HCT116 (cell line): ENCODE measurements at regions not wholly inside any gene's neighbourhood (a gene's known extent, or its start where the extent isn't known, plus 50 kb on each side); places are given as distances from the start of the nearest gene placed in this dataset.

ENCODE experiments used
- ATAC-seq: fragments of 200-7000 bp; cut with Tn5 transposase; 2 replicates; pipeline ENCODE4 v1.9.1; 2020; ENCODE audit warnings: mild to moderate bottlenecking, moderate library complexity
- BruUV-seq: library from RNA; stranded (reverse); fragments of 400-500 nt; replicated peaks from 2 replicates; lab custom pipeline; 2021; lab: Mats Ljungman, UMichigan
- CTCF ChIA-PET: fragments of 300-600 bp; sonication (Branson Sonifier 250); formaldehyde crosslinking; loops from one replicate; lab custom pipeline; 2021; ENCODE audit warnings: antibody characterized with exemption; lab: Charles Lee
- POLR2A ChIA-PET: fragments of 300-600, 350-600 bp; sonication (Branson Sonifier 250); formaldehyde crosslinking; loops from one replicate; lab custom pipeline; 2021; ENCODE audit warnings: antibody characterized with exemption; lab: Charles Lee
- RAD21 ChIA-PET, 2 experiments: fragments of 300-600 bp; sonication (Branson Sonifier 250); formaldehyde crosslinking; loops; one replicate each; lab custom pipeline; 2023; ENCODE audit warnings: low total read pairs in 2 of 2; ENCODE audit not compliant: uncharacterized antibody in 2 of 2, unreplicated experiment in 2 of 2, low non-redundant PET in 1 of 2; lab: Charles Lee
- DNase-seq: peaks from one replicate; pipeline ENCODE4 v3.0.0-alpha.2; 2010; ENCODE audit warnings: low read depth, low spot score
- H2AFZ ChIP-seq: fragments of 200-600 bp; shearing (Covaris generic), sonication (generic); 2 replicates; pipeline ENCODE4 v1.6.1; 2017; ENCODE audit warnings: low read depth, mixed run types, mixed read lengths, antibody characterized with exemption, low read length; ENCODE audit not compliant: poor library complexity, severe bottlenecking
- H3K27ac ChIP-seq: 2 replicates; pipeline ENCODE4 v1.5.1; 2012; ENCODE audit warnings: low read depth, low read length
- H3K27me3 ChIP-seq: fragments of 200-600 bp; sonication (generic); 2 replicates; pipeline ENCODE4 v1.6.1; 2016; ENCODE audit warnings: mixed run types, low read length, mixed read lengths; ENCODE audit not compliant: insufficient read depth
- H3K36me3 ChIP-seq, 2 experiments: fragments of 200-500 bp in 1 of 2; fragments of 200-600 bp in 1 of 2; sonication (Bioruptor generic) in 1 of 2; sonication (generic) in 1 of 2; 2 replicates each; pipeline versions ENCODE4 v1.5.1 to v1.6.1; 2014 to 2016; ENCODE audit warnings: low read length in 2 of 2, inconsistent platforms in 1 of 2, mixed read lengths in 1 of 2, mixed run types in 1 of 2; ENCODE audit not compliant: insufficient read depth in 2 of 2, control insufficient read depth in 1 of 2
- H3K4me1 ChIP-seq, 2 experiments: fragments of 200-600 bp in 1 of 2; sonication (generic) in 1 of 2; 2 replicates each; pipeline versions ENCODE4 v1.5.1 to v1.6.1; 2012 to 2017; ENCODE audit warnings: low read length in 2 of 2, inconsistent platforms in 1 of 2, mild to moderate bottlenecking in 1 of 2, mixed read lengths in 1 of 2, mixed run types in 1 of 2, moderate library complexity in 1 of 2; ENCODE audit not compliant: insufficient read depth in 2 of 2, control insufficient read depth in 1 of 2
- H3K4me2 ChIP-seq: fragments of 200-600 bp; sonication (generic); 2 replicates; pipeline ENCODE4 v1.6.1; 2017; ENCODE audit warnings: mixed run types, low read length, mixed read lengths
- H3K4me3 ChIP-seq, 2 experiments: fragments of 200-600 bp in 1 of 2; sonication (generic) in 1 of 2; replicated peaks in 1 of 2; 2 replicates each; pipeline ENCODE4 v1.5.1; 2011 to 2016; ENCODE audit warnings: low read length in 2 of 2, control low read depth in 1 of 2, low read depth in 1 of 2, mild to moderate bottlenecking in 1 of 2, mixed read lengths in 1 of 2, mixed run types in 1 of 2
- H3K79me2 ChIP-seq: fragments of 200-600 bp; sonication (generic); 2 replicates; pipeline ENCODE4 v1.6.1; 2017; ENCODE audit warnings: mild to moderate bottlenecking, mixed run types, low read length, moderate library complexity, mixed read lengths; ENCODE audit not compliant: insufficient read depth
- H3K9ac ChIP-seq: fragments of 200-600 bp; sonication (generic); 2 replicates; pipeline ENCODE4 v1.6.1; 2016; ENCODE audit warnings: low read length, mixed read lengths
- H3K9me2 ChIP-seq: fragments of 200-600 bp; sonication (generic), shearing (Covaris generic); 2 replicates; pipeline ENCODE4 v1.6.1; 2017; ENCODE audit warnings: mixed run types, mild to moderate bottlenecking, moderate library complexity; ENCODE audit not compliant: insufficient read depth
- H3K9me3 ChIP-seq, 2 experiments: fragments of 200-500 bp in 1 of 2; fragments of 200-600 bp in 1 of 2; sonication (Bioruptor generic) in 1 of 2; sonication (generic) in 1 of 2; 2 replicates each; pipeline ENCODE4 v1.6.1; 2014 to 2017; ENCODE audit warnings: low read length in 2 of 2, mixed read lengths in 2 of 2, inconsistent platforms in 1 of 2, low read depth in 1 of 2, mild to moderate bottlenecking in 1 of 2, mixed run types in 1 of 2, moderate library complexity in 1 of 2; ENCODE audit not compliant: control insufficient read depth in 1 of 2, insufficient read depth in 1 of 2
- H4K20me1 ChIP-seq: fragments of 200-600 bp; sonication (generic), shearing (Covaris generic); 2 replicates; pipeline ENCODE4 v1.6.1; 2017; ENCODE audit warnings: mixed run types, mild to moderate bottlenecking, moderate library complexity; ENCODE audit not compliant: insufficient read depth
- CBX3 ChIP-seq: IDR thresholded peaks from 2 replicates; pipeline ENCODE4 v1.6.1; 2012; ENCODE audit warnings: low read depth
- CEBPB ChIP-seq: IDR thresholded peaks from 2 replicates; pipeline ENCODE4 v1.6.1; 2012; ENCODE audit warnings: low read depth
- EGR1 ChIP-seq: IDR thresholded peaks from 2 replicates; pipeline ENCODE4 v1.6.1; 2012; ENCODE audit warnings: low read depth
- ELF1 ChIP-seq: IDR thresholded peaks from 2 replicates; pipeline ENCODE4 v1.6.1; 2012; ENCODE audit warnings: low read depth, borderline replicate concordance
- EZH2phosphoT487 ChIP-seq: fragments of 200-600 bp; IDR thresholded peaks from 2 replicates; pipeline ENCODE4 v1.6.1; 2018; ENCODE audit warnings: antibody characterized with exemption, borderline replicate concordance
- FOSL1 ChIP-seq: IDR thresholded peaks from 2 replicates; pipeline ENCODE4 v1.6.1; 2012; ENCODE audit warnings: low read depth
- POLR2A ChIP-seq: IDR thresholded peaks from 2 replicates; pipeline ENCODE4 v1.7.0; 2011; ENCODE audit warnings: borderline replicate concordance; ENCODE audit not compliant: insufficient read depth, insufficient read length; ENCODE audit errors: extremely low read depth
- POLR2AphosphoS5 ChIP-seq: IDR thresholded peaks from 2 replicates; pipeline ENCODE4 v1.6.1; 2011; ENCODE audit warnings: mild to moderate bottlenecking, low read depth, low read length, moderate library complexity
- SP1 ChIP-seq: IDR thresholded peaks from 2 replicates; pipeline ENCODE4 v1.6.1; 2012; ENCODE audit warnings: low read depth
- TCF7L2 ChIP-seq: IDR thresholded peaks from 2 replicates; pipeline ENCODE4 v1.7.0; 2011; ENCODE audit warnings: borderline replicate concordance, inconsistent platforms; ENCODE audit not compliant: insufficient read depth, insufficient read length; ENCODE audit errors: extremely low read depth
- ZFX ChIP-seq: fragments of 450-650 bp; IDR thresholded peaks from 2 replicates; pipeline ENCODE4 v1.6.1; 2017
- ZNF274 ChIP-seq: fragments of 200-500 bp; sonication (Bioruptor generic); IDR thresholded peaks from 2 replicates; pipeline ENCODE4 v1.6.1; 2014; ENCODE audit warnings: mild to moderate bottlenecking, low read depth, low read length, inconsistent platforms
- intact Hi-C: fragments of 100-400 bp; cut with micrococcal nuclease; formaldehyde crosslinking; loops from 2 replicates; pipeline ENCODE4 v1.10.0; 2022
- TF ChIP-seq, protein P1 (sequence below): IDR thresholded peaks from 2 replicates; pipeline ENCODE4 v1.6.1; 2012
- TF ChIP-seq, protein P2 (sequence below): IDR thresholded peaks from 2 replicates; pipeline ENCODE4 v1.6.1; 2011; ENCODE audit warnings: mild to moderate bottlenecking, low read length, moderate library complexity; ENCODE audit not compliant: insufficient replicate concordance; ENCODE audit errors: extremely low read depth
- TF ChIP-seq, protein P3 (sequence below): IDR thresholded peaks from 2 replicates; pipeline ENCODE4 v1.6.1; 2012; ENCODE audit warnings: low read depth

DNA sequence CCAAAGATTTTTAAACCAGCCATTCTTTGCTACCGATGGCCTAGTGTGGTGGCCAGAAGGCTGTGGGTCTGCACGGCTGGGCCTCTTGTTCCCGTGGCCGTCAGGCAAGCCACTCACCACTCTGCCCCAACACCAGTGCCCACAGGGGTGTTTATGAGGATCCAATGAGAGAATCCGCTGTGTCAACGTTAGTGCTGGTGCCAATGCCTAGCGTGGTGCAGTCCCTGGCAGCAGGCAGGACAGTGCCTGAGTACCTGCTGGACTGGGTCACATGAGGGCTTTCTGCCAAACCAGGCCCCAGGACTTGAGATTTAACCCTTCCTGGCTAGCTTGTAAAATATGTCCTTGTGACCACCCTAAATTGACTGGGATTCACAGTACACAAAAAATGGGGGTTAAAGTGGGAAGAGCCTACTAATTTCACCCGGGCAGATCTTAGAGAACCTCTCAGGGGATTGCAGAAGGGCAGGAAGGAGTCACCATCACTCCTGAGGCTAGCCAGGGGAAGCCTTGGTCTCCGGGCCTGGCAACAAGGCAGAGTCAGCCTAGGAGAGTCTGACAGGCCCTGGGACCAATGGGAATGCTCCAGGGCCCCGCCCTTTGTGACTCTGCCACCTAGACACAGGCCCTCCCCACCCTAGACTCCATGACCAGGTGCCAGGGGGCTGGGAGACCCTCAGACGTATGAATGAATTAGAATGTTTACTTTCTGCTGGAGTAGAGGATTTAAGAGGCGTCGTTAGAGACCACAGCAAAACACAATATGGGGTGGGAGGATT lies 63.2 kb upstream of the FSTL4 start:
- Histone ChIP-seq H3K27me3 (peaks cover 42% of the 10 kb centered on the region), H3K9ac (no peak overlapping the region), H3K9me3 (no peaks in the 10 kb centered on the region), H3K36me3 (no peaks in the 10 kb centered on the region), H3K4me3 (no peak overlapping the region), H3K4me1 (no peaks in the 10 kb centered on the region), H3K4me2 (no peak overlapping the region), H3K9me2 (no peaks in the 10 kb centered on the region), H3K79me2 (no peaks in the 10 kb centered on the region), H2AFZ (no peak overlapping the region), H4K20me1 (no peaks in the 10 kb centered on the region), H3K27ac (no peak overlapping the region)
- intact Hi-C loops = no loop called here
- ATAC-seq (peak; percentile 40; the same call in 1 of the 2 replicates), DNase-seq (no peak)
- no TSS peak for BruUV-seq
- TF ChIP-seq SP1 (no peak), POLR2AphosphoS5 (no peak), FOSL1 (no peak)
- RAD21 ChIA-PET = no interaction called here
- CTCF ChIA-PET = no interaction called here
- POLR2A ChIA-PET = no interaction called here

DNA sequence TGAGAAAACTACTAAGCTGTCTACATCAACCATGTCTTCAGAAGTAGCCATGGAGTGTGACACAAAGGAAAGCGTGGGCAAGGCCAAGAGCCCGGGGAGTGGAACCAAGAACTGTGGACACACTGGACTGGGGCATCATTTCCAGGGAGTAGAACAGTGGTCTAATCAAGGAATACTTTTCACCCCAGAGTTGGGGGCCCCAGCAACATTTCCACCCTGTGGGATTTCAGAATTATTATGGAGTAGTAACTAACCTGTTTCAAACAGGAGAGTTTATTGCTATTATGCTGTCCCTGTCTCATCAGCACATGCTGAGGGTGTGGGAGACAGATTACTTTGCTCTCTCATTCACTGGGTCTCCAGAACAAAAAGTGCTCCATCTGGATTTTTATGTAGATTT lies 58.0 kb upstream of the FSTL4 start:
- DNase-seq (no peak), ATAC-seq (no peak)
- Histone ChIP-seq H2AFZ (no peak overlapping the region), H3K9me2 (no peaks in the 10 kb centered on the region), H3K9me3 (no peaks in the 10 kb centered on the region), H4K20me1 (no peaks in the 10 kb centered on the region), H3K4me2 (no peak overlapping the region), H3K4me3 (no peak overlapping the region), H3K79me2 (no peaks in the 10 kb centered on the region), H3K27me3 (peaks cover 46% of the 10 kb centered on the region), H3K36me3 (no peaks in the 10 kb centered on the region), H3K9ac (no peak overlapping the region), H3K4me1 (no peaks in the 10 kb centered on the region), H3K27ac (no peak overlapping the region)
- RAD21 ChIA-PET = no interaction called here
- POLR2A ChIA-PET = no interaction called here
- BruUV-seq = no TSS peak
- CTCF ChIA-PET = no interaction called here
- TF ChIP-seq CEBPB (no peak), ZNF274 (no peak), FOSL1 (no peak), POLR2A (no peak), CBX3 (no peak), TCF7L2 (no peak), EZH2phosphoT487 (no peak), ZFX (no peak), ELF1 (no peak), EGR1 (no peak), SP1 (no peak)
- TF ChIP-seq, protein P1, sequence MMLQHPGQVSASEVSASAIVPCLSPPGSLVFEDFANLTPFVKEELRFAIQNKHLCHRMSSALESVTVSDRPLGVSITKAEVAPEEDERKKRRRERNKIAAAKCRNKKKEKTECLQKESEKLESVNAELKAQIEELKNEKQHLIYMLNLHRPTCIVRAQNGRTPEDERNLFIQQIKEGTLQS = no peak
- TF ChIP-seq, protein P2, sequence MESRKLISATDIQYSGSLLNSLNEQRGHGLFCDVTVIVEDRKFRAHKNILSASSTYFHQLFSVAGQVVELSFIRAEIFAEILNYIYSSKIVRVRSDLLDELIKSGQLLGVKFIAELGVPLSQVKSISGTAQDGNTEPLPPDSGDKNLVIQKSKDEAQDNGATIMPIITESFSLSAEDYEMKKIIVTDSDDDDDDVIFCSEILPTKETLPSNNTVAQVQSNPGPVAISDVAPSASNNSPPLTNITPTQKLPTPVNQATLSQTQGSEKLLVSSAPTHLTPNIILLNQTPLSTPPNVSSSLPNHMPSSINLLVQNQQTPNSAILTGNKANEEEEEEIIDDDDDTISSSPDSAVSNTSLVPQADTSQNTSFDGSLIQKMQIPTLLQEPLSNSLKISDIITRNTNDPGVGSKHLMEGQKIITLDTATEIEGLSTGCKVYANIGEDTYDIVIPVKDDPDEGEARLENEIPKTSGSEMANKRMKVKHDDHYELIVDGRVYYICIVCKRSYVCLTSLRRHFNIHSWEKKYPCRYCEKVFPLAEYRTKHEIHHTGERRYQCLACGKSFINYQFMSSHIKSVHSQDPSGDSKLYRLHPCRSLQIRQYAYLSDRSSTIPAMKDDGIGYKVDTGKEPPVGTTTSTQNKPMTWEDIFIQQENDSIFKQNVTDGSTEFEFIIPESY = no peak
- TF ChIP-seq, protein P3, sequence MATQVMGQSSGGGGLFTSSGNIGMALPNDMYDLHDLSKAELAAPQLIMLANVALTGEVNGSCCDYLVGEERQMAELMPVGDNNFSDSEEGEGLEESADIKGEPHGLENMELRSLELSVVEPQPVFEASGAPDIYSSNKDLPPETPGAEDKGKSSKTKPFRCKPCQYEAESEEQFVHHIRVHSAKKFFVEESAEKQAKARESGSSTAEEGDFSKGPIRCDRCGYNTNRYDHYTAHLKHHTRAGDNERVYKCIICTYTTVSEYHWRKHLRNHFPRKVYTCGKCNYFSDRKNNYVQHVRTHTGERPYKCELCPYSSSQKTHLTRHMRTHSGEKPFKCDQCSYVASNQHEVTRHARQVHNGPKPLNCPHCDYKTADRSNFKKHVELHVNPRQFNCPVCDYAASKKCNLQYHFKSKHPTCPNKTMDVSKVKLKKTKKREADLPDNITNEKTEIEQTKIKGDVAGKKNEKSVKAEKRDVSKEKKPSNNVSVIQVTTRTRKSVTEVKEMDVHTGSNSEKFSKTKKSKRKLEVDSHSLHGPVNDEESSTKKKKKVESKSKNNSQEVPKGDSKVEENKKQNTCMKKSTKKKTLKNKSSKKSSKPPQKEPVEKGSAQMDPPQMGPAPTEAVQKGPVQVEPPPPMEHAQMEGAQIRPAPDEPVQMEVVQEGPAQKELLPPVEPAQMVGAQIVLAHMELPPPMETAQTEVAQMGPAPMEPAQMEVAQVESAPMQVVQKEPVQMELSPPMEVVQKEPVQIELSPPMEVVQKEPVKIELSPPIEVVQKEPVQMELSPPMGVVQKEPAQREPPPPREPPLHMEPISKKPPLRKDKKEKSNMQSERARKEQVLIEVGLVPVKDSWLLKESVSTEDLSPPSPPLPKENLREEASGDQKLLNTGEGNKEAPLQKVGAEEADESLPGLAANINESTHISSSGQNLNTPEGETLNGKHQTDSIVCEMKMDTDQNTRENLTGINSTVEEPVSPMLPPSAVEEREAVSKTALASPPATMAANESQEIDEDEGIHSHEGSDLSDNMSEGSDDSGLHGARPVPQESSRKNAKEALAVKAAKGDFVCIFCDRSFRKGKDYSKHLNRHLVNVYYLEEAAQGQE = no peak
- intact Hi-C loops = no loop called here
